Vagina (tissue), 2 donors: ENCODE measurements at regions not wholly inside any gene's neighbourhood (a gene's known extent, or its start where the extent isn't known, plus 50 kb on each side); places are given as distances from the start of the nearest gene placed in this dataset.

Experiments used
- DNase-seq, 2 donors: peaks; one replicate each; pipeline ENCODE4 v3.0.0-alpha.2; 2017; ENCODE audit errors: extremely low spot score in 2 of 2
- H3K27ac ChIP-seq: fragments of 200-600 bp; sonication (generic); one replicate; pipeline ENCODE4 v1.5.1; 2019
- H3K27me3 ChIP-seq: fragments of 200-600 bp; sonication (generic); one replicate; pipeline ENCODE4 v1.5.1; 2019
- H3K36me3 ChIP-seq, 2 donors: fragments of 200-600 bp; sonication (generic); one replicate each; pipeline ENCODE4 v1.5.1; 2017 to 2019
- H3K4me1 ChIP-seq: fragments of 200-600 bp; sonication (generic); one replicate; pipeline ENCODE4 v1.5.1; 2019
- H3K4me3 ChIP-seq, 2 donors: fragments of 200-600 bp; sonication (generic); 1 replicate in 1 of 2; 2 replicates in 1 of 2; pipeline ENCODE4 v1.5.1; 2016 to 2019
- H3K9me3 ChIP-seq: fragments of 200-600 bp; sonication (generic); one replicate; pipeline ENCODE4 v1.5.1; 2019
- CTCF ChIP-seq, 3 experiments: fragments of 450-650 bp in 2 of 3; fragments of 200-600 bp in 1 of 3; sonication (generic) in 1 of 3; IDR thresholded peaks; one replicate each; pipeline ENCODE4 v1.5.1; 2017 to 2019; ENCODE audit warnings: antibody characterized with exemption in 3 of 3, mild to moderate bottlenecking in 2 of 3, moderate library complexity in 2 of 3
- POLR2A ChIP-seq, 2 donors: fragments of 450-650 bp; IDR thresholded peaks; one replicate each; pipeline ENCODE4 v1.6.1; 2017; ENCODE audit warnings: antibody characterized with exemption in 2 of 2, mild to moderate bottlenecking in 2 of 2, moderate library complexity in 2 of 2
- POLR2AphosphoS5 ChIP-seq, 2 donors: sonication (generic); formaldehyde crosslinking; IDR thresholded peaks; one replicate each; pipeline ENCODE4 v1.9.0; 2017; ENCODE audit warnings: antibody characterized with exemption in 2 of 2, mild to moderate bottlenecking in 2 of 2, low read depth in 1 of 2; ENCODE audit not compliant: insufficient read depth in 1 of 2
- intact Hi-C: fragments of 100-400 bp; cut with DNase I; formaldehyde crosslinking; loops from one replicate; pipeline ENCODE4 v1.15.1; 2023

GRCh38 chr2:65539633-65540032 lies 107.2 kb upstream of the SPRED2 start:
- Histone ChIP-seq H3K36me3 (no peaks in the 10 kb centered on the region), H3K4me3 (no peak overlapping the region), H3K27me3 (no peaks in the 10 kb centered on the region), H3K9me3 (no peaks in the 10 kb centered on the region), H3K4me1 (no peaks in the 10 kb centered on the region), H3K27ac (no peak overlapping the region)
- TF ChIP-seq CTCF (IDR thresholded peaks at IDR 0.05) (no peak), POLR2AphosphoS5 (IDR thresholded peaks at IDR 0.05; ENCODE audit: insufficient read depth in 1 of 2, low read depth in 1 of 2) (no peak), POLR2A (IDR thresholded peaks at IDR 0.05) (no peak)
- intact Hi-C loops: no loop called here
- no peak for DNase-seq

- H3K4me1 ChIP-seq: no peaks in the 10 kb centered on the region
- intact Hi-C loops: no loop called here
- no peak for DNase-seq
- no peaks in the 10 kb centered on the region for H3K36me3 ChIP-seq
- no peak for TF ChIP-seq POLR2A (IDR thresholded peaks at IDR 0.05)
- no peak for TF ChIP-seq CTCF (IDR thresholded peaks at IDR 0.05)
- no peak for TF ChIP-seq POLR2AphosphoS5 (IDR thresholded peaks at IDR 0.05; ENCODE audit: insufficient read depth in 1 of 2, low read depth in 1 of 2)
- no peaks in the 10 kb centered on the region for H3K9me3 ChIP-seq
- H3K27ac ChIP-seq: no peak overlapping the region
- H3K27me3 ChIP-seq: no peaks in the 10 kb centered on the region
- H3K4me3 ChIP-seq: no peak overlapping the region
Measured at GRCh38 chr2:65537651-65538385, 105.4 kb upstream of the SPRED2 start.

DNA sequence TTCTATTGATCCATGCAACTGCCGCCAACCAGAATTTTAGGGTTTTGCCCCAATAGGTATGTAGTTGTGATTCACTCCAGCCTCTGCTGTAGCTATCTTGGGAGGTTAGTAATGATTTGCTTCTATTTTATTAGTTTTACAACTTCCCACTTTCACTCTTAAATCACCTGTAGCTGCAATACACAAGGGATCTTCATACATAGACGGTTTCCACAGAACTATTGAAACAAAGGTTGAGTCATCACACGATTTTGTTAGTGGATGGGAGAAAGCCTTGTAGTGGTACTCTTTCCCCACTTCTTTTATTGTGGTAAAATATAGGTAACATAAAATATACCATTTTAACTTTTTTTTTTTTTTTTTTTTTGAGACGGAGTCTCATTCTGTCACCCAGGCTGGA lies 104.2 kb upstream of the SPRED2 start:
- TF ChIP-seq CTCF (IDR thresholded peaks at IDR 0.05) (no peak), POLR2A (IDR thresholded peaks at IDR 0.05) (no peak), POLR2AphosphoS5 (IDR thresholded peaks at IDR 0.05; ENCODE audit: insufficient read depth in 1 of 2, low read depth in 1 of 2) (no peak)
- no peak overlapping the region for H3K4me3 ChIP-seq
- no peaks in the 10 kb centered on the region for H3K27me3 ChIP-seq
- H3K4me1 ChIP-seq: no peaks in the 10 kb centered on the region
- intact Hi-C loops: no loop called here
- DNase-seq: no peak
- H3K27ac ChIP-seq: no peak overlapping the region
- no peaks in the 10 kb centered on the region for H3K9me3 ChIP-seq
- no peaks in the 10 kb centered on the region for H3K36me3 ChIP-seq

GRCh38 chr2:65532937-65533336 lies 100.5 kb upstream of the SPRED2 start:
- Histone ChIP-seq H3K9me3 (no peaks in the 10 kb centered on the region), H3K4me1 (no peaks in the 10 kb centered on the region), H3K27me3 (no peaks in the 10 kb centered on the region), H3K36me3 (no peaks in the 10 kb centered on the region), H3K4me3 (no peak overlapping the region), H3K27ac (no peak overlapping the region)
- no peak for DNase-seq
- intact Hi-C loops: no loop called here
- TF ChIP-seq POLR2A (IDR thresholded peaks at IDR 0.05) (no peak), CTCF (IDR thresholded peaks at IDR 0.05) (no peak), POLR2AphosphoS5 (IDR thresholded peaks at IDR 0.05; ENCODE audit: insufficient read depth in 1 of 2, low read depth in 1 of 2) (no peak)

GRCh38 chr2:65532326-65532725 lies 99.9 kb upstream of the SPRED2 start:
- H3K36me3 ChIP-seq: no peaks in the 10 kb centered on the region
- no peak overlapping the region for H3K4me3 ChIP-seq
- H3K27ac ChIP-seq: no peak overlapping the region
- H3K9me3 ChIP-seq: no peaks in the 10 kb centered on the region
- H3K27me3 ChIP-seq: no peaks in the 10 kb centered on the region
- TF ChIP-seq POLR2AphosphoS5 (IDR thresholded peaks at IDR 0.05; ENCODE audit: insufficient read depth in 1 of 2, low read depth in 1 of 2) (no peak), CTCF (IDR thresholded peaks at IDR 0.05) (no peak), POLR2A (IDR thresholded peaks at IDR 0.05) (no peak)
- intact Hi-C loops: no loop called here
- no peaks in the 10 kb centered on the region for H3K4me1 ChIP-seq
- DNase-seq: no peak
